ENCODE measurements at regions not wholly inside any gene's neighbourhood (a gene's known extent, or its start where the extent isn't known, plus 50 kb on each side); places are given as distances from the start of the nearest gene placed in this dataset.
A peak's percentile ranks its signal among the peaks of the same experiment; 100 is the strongest.

DNA sequence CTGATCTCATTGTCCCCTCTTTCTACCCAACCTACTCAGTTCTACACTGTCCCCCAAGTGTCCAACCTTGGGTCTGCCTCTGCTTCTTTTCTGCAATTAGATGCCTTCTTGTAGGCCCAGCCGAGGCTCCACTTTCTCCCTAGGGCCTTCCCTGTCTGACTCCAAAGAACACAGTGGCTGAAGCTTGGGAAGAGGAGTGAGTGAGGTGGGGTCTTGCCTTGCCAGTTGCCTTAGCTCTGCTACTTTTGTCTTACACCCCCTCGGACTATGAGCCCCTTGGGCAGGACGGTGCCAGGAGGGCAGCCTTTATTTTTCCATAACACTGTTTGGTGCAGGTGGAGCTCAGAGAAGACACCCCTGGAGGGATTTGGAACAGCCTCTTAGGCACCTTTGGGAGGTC lies 345.1 kb downstream of the CYP26B1 start:
- no peak for TF ChIP-seq POLR2AphosphoS5 (IDR thresholded peaks at IDR 0.05; ENCODE audit: low read depth)
- TF ChIP-seq CTCF (IDR thresholded peaks at IDR 0.05; ENCODE audit: insufficient read depth, low read length), result no peak
- no peak for TF ChIP-seq REST (IDR thresholded peaks at IDR 0.05; ENCODE audit: insufficient replicate concordance, low read depth)
- no peak for TF ChIP-seq SPI1 (IDR thresholded peaks at IDR 0.05; ENCODE audit: borderline replicate concordance, low read depth)
- TF ChIP-seq GABPA (IDR thresholded peaks at IDR 0.05; ENCODE audit: low read depth), result no peak
- Histone ChIP-seq H3K4me3 (replicated peaks; ENCODE audit: insufficient read depth, low read length) (no peak overlapping the region), H3K27ac (replicated peaks) (no peak overlapping the region), H3K27me3 (ENCODE audit: insufficient read depth, poor library complexity, severe bottlenecking) (peaks cover 4% of the 10 kb centered on the region)
- DNase-seq (ENCODE audit: low read depth in 1 of 2, low spot score in 1 of 2), result no peak

- no peak overlapping the region for H3K4me3 ChIP-seq (replicated peaks; ENCODE audit: insufficient read depth, low read length)
- H3K27ac ChIP-seq (replicated peaks), result no peak overlapping the region
- peaks cover 2% of the 10 kb centered on the region for H3K27me3 ChIP-seq (ENCODE audit: insufficient read depth, poor library complexity, severe bottlenecking)
- DNase-seq (ENCODE audit: low read depth in 1 of 2, low spot score in 1 of 2), result peak in 1 of 2 experiments; percentile 24
- TF ChIP-seq CTCF (IDR thresholded peaks at IDR 0.05; ENCODE audit: insufficient read depth, low read length) (peak; percentile 6), POLR2AphosphoS5 (IDR thresholded peaks at IDR 0.05; ENCODE audit: low read depth) (no peak), REST (IDR thresholded peaks at IDR 0.05; ENCODE audit: insufficient replicate concordance, low read depth) (no peak), SPI1 (IDR thresholded peaks at IDR 0.05; ENCODE audit: borderline replicate concordance, low read depth) (no peak)
These were observed 345.7 kb downstream of the CYP26B1 start for GRCh38 chr2:71801969-71802368.

- Histone ChIP-seq H3K4me3 (replicated peaks; ENCODE audit: insufficient read depth, low read length) (no peak overlapping the region), H3K27ac (replicated peaks) (no peak overlapping the region), H3K27me3 (ENCODE audit: insufficient read depth, poor library complexity, severe bottlenecking) (peaks cover 2% of the 10 kb centered on the region)
- no peak for DNase-seq (ENCODE audit: low read depth in 1 of 2, low spot score in 1 of 2)
- TF ChIP-seq CTCF (IDR thresholded peaks at IDR 0.05; ENCODE audit: insufficient read depth, low read length) (no peak), SPI1 (IDR thresholded peaks at IDR 0.05; ENCODE audit: borderline replicate concordance, low read depth) (no peak), POLR2AphosphoS5 (IDR thresholded peaks at IDR 0.05; ENCODE audit: low read depth) (no peak), REST (IDR thresholded peaks at IDR 0.05; ENCODE audit: insufficient replicate concordance, low read depth) (no peak), GABPA (IDR thresholded peaks at IDR 0.05; ENCODE audit: low read depth) (no peak)
These were observed 346.1 kb downstream of the CYP26B1 start for GRCh38 chr2:71801556-71801955.

Data from HL-60 (cell line).